ENCODE measurements at regions not wholly inside any gene's neighbourhood (a gene's known extent, or its start where the extent isn't known, plus 50 kb on each side); places are given as distances from the start of the nearest gene placed in this dataset.

GRCh38 chr10:33412653-33413361, 78.3 kb upstream of the NRP1 start:
- H3K4me1 Mint-ChIP-seq: no peaks in the 10 kb centered on the region
- Histone ChIP-seq H3K23ac (ENCODE audit: insufficient read length, low read depth, low read length) (no peak overlapping the region), H3K27ac (ENCODE audit: insufficient read length, low read depth, low read length) (no peak overlapping the region), H3K4ac (ENCODE audit: low read depth, low read length) (no peak overlapping the region), H3K4me1 (ENCODE audit: insufficient read depth, low read length) (no peaks in the 10 kb centered on the region), H2AK5ac (ENCODE audit: insufficient read length, low read length) (no peak overlapping the region), H3K23me2 (ENCODE audit: insufficient read length, low read depth, low read length, poor library complexity, severe bottlenecking) (no peaks in the 10 kb centered on the region), H3K18ac (ENCODE audit: insufficient read length, low read depth, low read length) (no peak overlapping the region), H2BK12ac (ENCODE audit: insufficient read length, low read depth, low read length) (no peak overlapping the region), H2BK5ac (ENCODE audit: insufficient read length, low read length) (no peak overlapping the region), H4K8ac (replicated peaks; ENCODE audit: insufficient read length, low read depth, low read length) (no peak overlapping the region), H4K91ac (ENCODE audit: insufficient read length, low read depth, low read length) (no peak overlapping the region), H2BK120ac (ENCODE audit: low read depth, low read length, poor library complexity, severe bottlenecking) (no peak overlapping the region), H3T11ph (ENCODE audit: low read length) (no peak overlapping the region), H3K56ac (ENCODE audit: insufficient read length, low read depth, low read length) (no peak overlapping the region), H2AFZ (ENCODE audit: low read length) (no peak overlapping the region), H3K9ac (ENCODE audit: extremely low read depth, insufficient read length, low read length) (no peak overlapping the region), H2BK20ac (ENCODE audit: low read depth, low read length, poor library complexity, severe bottlenecking) (no peak overlapping the region), H3K79me1 (ENCODE audit: insufficient read depth, low read depth, low read length, poor library complexity, severe bottlenecking) (no peaks in the 10 kb centered on the region), H3K4me2 (ENCODE audit: insufficient read depth, insufficient read length, low read length) (no peak overlapping the region), H3K9me3 (ENCODE audit: control insufficient read depth, low read depth, low read length) (no peaks in the 10 kb centered on the region), H3K27me3 (ENCODE audit: insufficient read depth, low read length) (no peaks in the 10 kb centered on the region), H2BK15ac (ENCODE audit: low read depth, low read length) (no peak overlapping the region), H3K14ac (ENCODE audit: insufficient read depth, low read length) (no peak overlapping the region), H3K79me2 (ENCODE audit: insufficient read depth, low read length) (no peaks in the 10 kb centered on the region), H4K20me1 (ENCODE audit: control insufficient read depth, insufficient read depth, insufficient read length) (no peaks in the 10 kb centered on the region), H4K5ac (ENCODE audit: insufficient read length, low read depth, low read length) (no peak overlapping the region)
- TF ChIP-seq, protein P1, sequence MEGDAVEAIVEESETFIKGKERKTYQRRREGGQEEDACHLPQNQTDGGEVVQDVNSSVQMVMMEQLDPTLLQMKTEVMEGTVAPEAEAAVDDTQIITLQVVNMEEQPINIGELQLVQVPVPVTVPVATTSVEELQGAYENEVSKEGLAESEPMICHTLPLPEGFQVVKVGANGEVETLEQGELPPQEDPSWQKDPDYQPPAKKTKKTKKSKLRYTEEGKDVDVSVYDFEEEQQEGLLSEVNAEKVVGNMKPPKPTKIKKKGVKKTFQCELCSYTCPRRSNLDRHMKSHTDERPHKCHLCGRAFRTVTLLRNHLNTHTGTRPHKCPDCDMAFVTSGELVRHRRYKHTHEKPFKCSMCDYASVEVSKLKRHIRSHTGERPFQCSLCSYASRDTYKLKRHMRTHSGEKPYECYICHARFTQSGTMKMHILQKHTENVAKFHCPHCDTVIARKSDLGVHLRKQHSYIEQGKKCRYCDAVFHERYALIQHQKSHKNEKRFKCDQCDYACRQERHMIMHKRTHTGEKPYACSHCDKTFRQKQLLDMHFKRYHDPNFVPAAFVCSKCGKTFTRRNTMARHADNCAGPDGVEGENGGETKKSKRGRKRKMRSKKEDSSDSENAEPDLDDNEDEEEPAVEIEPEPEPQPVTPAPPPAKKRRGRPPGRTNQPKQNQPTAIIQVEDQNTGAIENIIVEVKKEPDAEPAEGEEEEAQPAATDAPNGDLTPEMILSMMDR (conservative IDR thresholded peaks at IDR 0.05): no peak
- H3K27ac Mint-ChIP-seq: no peak overlapping the region
- no peak overlapping the region for H3K4me3 Mint-ChIP-seq
- no peak for DNase-seq
- peaks cover 3% of the 10 kb centered on the region; the same call in 1 of the 2 replicates for H3K27me3 Mint-ChIP-seq (ENCODE audit: low read depth)
- no peaks in the 10 kb centered on the region; a peak in 1 of 5 replicates for H3K9me3 Mint-ChIP-seq
- WGBS (ENCODE audit: extremely low coverage, insufficient read length, low lambda C conversion rate): no CpG with 5 or more reads among the region's 6 CpGs
- H3K36me3 Mint-ChIP-seq (ENCODE audit: insufficient read depth in 1 of 3, low read depth in 3 of 3): no peaks in the 10 kb centered on the region

Data from H9 (cell line).